ENCODE measurements at regions not wholly inside any gene's neighbourhood (a gene's known extent, or its start where the extent isn't known, plus 50 kb on each side); places are given as distances from the start of the nearest gene placed in this dataset.
"Not testable (repeated sequence)": the region's sequence is repeated elsewhere in the genome, so short reads cannot be mapped to it uniquely, and the experiment has no call there.

- no peak for DNase-seq (ENCODE audit: low spot score)
Observed at GRCh38 chr6:91281901-91282300, 695.0 kb upstream of the MAP3K7 start.

GRCh38 chr6:91280494-91280830 lies 693.6 kb upstream of the MAP3K7 start:
- DNase-seq (ENCODE audit: low spot score) = no peak

- no peak for DNase-seq (ENCODE audit: low spot score)
Observed at GRCh38 chr6:91279740-91280493, 693.0 kb upstream of the MAP3K7 start.

- no peak for DNase-seq (ENCODE audit: low spot score)
Observed at GRCh38 chr6:91278416-91278815, 691.5 kb upstream of the MAP3K7 start.

- peak; percentile 16 for DNase-seq (ENCODE audit: low spot score)
Observed at GRCh38 chr6:91276315-91276714, 689.4 kb upstream of the MAP3K7 start.

GRCh38 chr6:91273729-91274128 lies 686.9 kb upstream of the MAP3K7 start:
- DNase-seq (ENCODE audit: low spot score) = no peak

- no peak for DNase-seq (ENCODE audit: low spot score)
Observed at GRCh38 chr6:91271807-91272206, 684.9 kb upstream of the MAP3K7 start.

- DNase-seq (ENCODE audit: low spot score) = no peak
Observed at GRCh38 chr6:91268941-91269340, 682.1 kb upstream of the MAP3K7 start.

GRCh38 chr6:91267246-91267645 lies 680.4 kb upstream of the MAP3K7 start:
- DNase-seq (ENCODE audit: low spot score) = peak; percentile 76

GRCh38 chr6:91266156-91266555 lies 679.3 kb upstream of the MAP3K7 start:
- DNase-seq (ENCODE audit: low spot score) = no peak

- peak; percentile 59 for DNase-seq (ENCODE audit: low spot score)
Observed at GRCh38 chr6:91243436-91243835, 656.6 kb upstream of the MAP3K7 start.

GRCh38 chr6:91242614-91242949 lies 655.7 kb upstream of the MAP3K7 start:
- DNase-seq (ENCODE audit: low spot score) = no peak

- DNase-seq (ENCODE audit: low spot score) = no peak
Observed at GRCh38 chr6:91241946-91242613, 655.2 kb upstream of the MAP3K7 start.

GRCh38 chr6:91240878-91241603 lies 654.2 kb upstream of the MAP3K7 start:
- no peak for DNase-seq (ENCODE audit: low spot score)

- DNase-seq (ENCODE audit: low spot score) = no peak
Observed at GRCh38 chr6:91221072-91221720, 634.3 kb upstream of the MAP3K7 start.

- no peak for DNase-seq (ENCODE audit: low spot score)
Observed at GRCh38 chr6:91213229-91213901, 626.5 kb upstream of the MAP3K7 start.

GRCh38 chr6:91198588-91199255 lies 611.9 kb upstream of the MAP3K7 start:
- no peak for DNase-seq (ENCODE audit: low spot score)

GRCh38 chr6:91196729-91197128 lies 609.9 kb upstream of the MAP3K7 start:
- no peak for DNase-seq (ENCODE audit: low spot score)

- DNase-seq (ENCODE audit: low spot score) = peak; percentile 82
Observed at GRCh38 chr6:91193446-91193845, 606.6 kb upstream of the MAP3K7 start.

GRCh38 chr6:91190041-91190440 lies 603.2 kb upstream of the MAP3K7 start:
- not testable (repeated sequence) for DNase-seq (ENCODE audit: low spot score)

GRCh38 chr6:91185072-91185471 lies 598.2 kb upstream of the MAP3K7 start:
- DNase-seq (ENCODE audit: low spot score) = no peak

- DNase-seq (ENCODE audit: low spot score) = no peak
Observed at GRCh38 chr6:91181416-91181815, 594.5 kb upstream of the MAP3K7 start.
